Astrocyte of the cerebellum (primary cell): ENCODE measurements at regions not wholly inside any gene's neighbourhood (a gene's known extent, or its start where the extent isn't known, plus 50 kb on each side); places are given as distances from the start of the nearest gene placed in this dataset.
A peak's percentile ranks its signal among the peaks of the same experiment; 100 is the strongest.
"Not testable (repeated sequence)": the region's sequence is repeated elsewhere in the genome, so short reads cannot be mapped to it uniquely, and the experiment has no call there.

Experiments
- DNase-seq: peaks from one replicate; pipeline ENCODE4 v3.0.0-alpha.2; 2011; ENCODE audit warnings: low read depth
- H3K4me3 ChIP-seq: 2 replicates; pipeline ENCODE4 v1.5.1; 2011; ENCODE audit warnings: mild to moderate bottlenecking, low read depth, low read length, moderate library complexity
- CTCF ChIP-seq: IDR thresholded peaks from 2 replicates; pipeline ENCODE4 v1.5.1; 2012; ENCODE audit warnings: low read length, low read depth, moderate library complexity, mild to moderate bottlenecking; ENCODE audit errors: missing control alignments
- in situ Hi-C: cut with HindIII; loops from 2 replicates; pipeline ENCODE4 v1.10.0; 2017; ENCODE audit warnings: low sequenced_read_pairs

GRCh38 chr1:196056966-196057365 lies 551.3 kb downstream of the KCNT2 start:
- in situ Hi-C loops, result no loop called here
- no peak for DNase-seq
- H3K4me3 ChIP-seq, result no peak overlapping the region
- no peak for TF ChIP-seq CTCF

- in situ Hi-C loops, result no loop called here
- no peak for TF ChIP-seq CTCF
- H3K4me3 ChIP-seq, result no peak overlapping the region
- no peak for DNase-seq
These were observed 558.8 kb downstream of the KCNT2 start for GRCh38 chr1:196049407-196049806.

GRCh38 chr1:196043268-196043667 lies 565.0 kb downstream of the KCNT2 start:
- no peak for TF ChIP-seq CTCF
- H3K4me3 ChIP-seq, result no peak overlapping the region
- in situ Hi-C loops, result no loop called here
- no peak for DNase-seq

- H3K4me3 ChIP-seq, result no peak overlapping the region
- in situ Hi-C loops, result no loop called here
- peak; percentile 28 for DNase-seq
- no peak for TF ChIP-seq CTCF
These were observed 574.0 kb downstream of the KCNT2 start for GRCh38 chr1:196034080-196034706.

GRCh38 chr1:196031387-196031786 lies 576.9 kb downstream of the KCNT2 start:
- DNase-seq, in situ Hi-C loops, H3K4me3 ChIP-seq: not testable (repeated sequence)

- in situ Hi-C loops, result no loop called here
- no peak for DNase-seq
- no peak overlapping the region for H3K4me3 ChIP-seq
- TF ChIP-seq CTCF, result no peak
These were observed 577.8 kb downstream of the KCNT2 start for GRCh38 chr1:196030455-196030854.

- DNase-seq, result no peak
- no peak for TF ChIP-seq CTCF
- in situ Hi-C loops, result no loop called here
These were observed 578.8 kb downstream of the KCNT2 start for GRCh38 chr1:196029410-196029809.

More at GRCh38 chr1:196029410-196029809, 578.8 kb downstream of the KCNT2 start:
- H3K4me3 ChIP-seq, result no peak overlapping the region
